ENCODE measurements at regions not wholly inside any gene's neighbourhood (a gene's known extent, or its start where the extent isn't known, plus 50 kb on each side); places are given as distances from the start of the nearest gene placed in this dataset.
"Not testable (repeated sequence)": the region's sequence is repeated elsewhere in the genome, so short reads cannot be mapped to it uniquely, and the experiment has no call there.

DNA sequence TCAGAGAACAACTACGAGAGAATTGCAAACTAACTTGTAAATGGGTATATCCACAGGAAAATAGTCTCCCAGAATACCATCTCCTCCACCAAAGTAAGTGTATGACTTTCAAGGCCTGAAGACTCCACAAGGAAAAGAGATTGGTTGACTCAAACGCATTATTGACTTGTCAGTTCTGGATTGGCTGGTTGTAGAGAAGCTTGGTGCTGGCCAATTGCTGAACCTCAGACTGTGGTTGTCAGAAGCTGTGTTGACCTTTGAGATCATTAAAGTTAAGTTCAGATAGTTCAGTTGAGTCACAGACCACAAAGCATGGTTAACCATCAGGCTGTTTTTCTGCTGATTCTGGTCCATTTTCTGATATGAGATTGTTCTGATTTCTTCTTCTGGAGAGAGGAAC lies 388.3 kb downstream of the BMP2 start:
- intact Hi-C loops (cut with micrococcal nuclease), result no loop called here

DNA sequence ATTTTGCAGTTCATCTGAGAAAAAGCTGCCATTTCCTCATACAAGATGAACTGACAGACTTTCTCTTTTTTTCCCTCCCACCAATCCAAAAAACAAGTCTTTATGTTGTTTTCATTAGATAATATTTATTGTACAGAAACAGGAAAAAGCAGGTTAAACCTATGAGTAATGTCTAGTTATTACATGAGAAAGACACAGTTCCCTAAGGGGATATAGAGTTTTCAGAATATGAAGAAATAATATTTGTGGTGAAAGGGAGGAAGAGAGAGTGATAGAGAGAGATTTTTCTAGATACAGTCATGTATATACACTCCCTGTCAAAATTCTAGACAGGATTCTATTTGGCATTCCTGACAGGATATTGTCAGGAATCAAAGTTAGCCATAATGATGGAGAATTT lies 392.4 kb downstream of the BMP2 start:
- Mint-ChIP-seq H3K4me3 (no peak overlapping the region), H3K4me1 (ENCODE audit: low read depth) (no peaks in the 10 kb centered on the region), H3K27me3 (ENCODE audit: low read depth) (no peaks in the 10 kb centered on the region), H3K36me3 (ENCODE audit: low read depth) (no peaks in the 10 kb centered on the region), H3K9me3 (peaks cover 1% of the 10 kb centered on the region), H3K27ac (no peak overlapping the region)
- CTCF ChIA-PET, result no interaction called here
- DNase-seq, result no peak
- intact Hi-C loops (cut with micrococcal nuclease), result no loop called here

More for the DNA sequence above, 388.3 kb downstream of the BMP2 start:
- Mint-ChIP-seq H3K4me1 (ENCODE audit: low read depth) (no peaks in the 10 kb centered on the region), H3K27me3 (ENCODE audit: low read depth) (no peaks in the 10 kb centered on the region), H3K27ac (no peak overlapping the region), H3K9me3 (no peaks in the 10 kb centered on the region), H3K4me3 (no peak overlapping the region), H3K36me3 (ENCODE audit: low read depth) (no peaks in the 10 kb centered on the region)
- DNase-seq, result no peak
- CTCF ChIA-PET, result no interaction called here

DNA sequence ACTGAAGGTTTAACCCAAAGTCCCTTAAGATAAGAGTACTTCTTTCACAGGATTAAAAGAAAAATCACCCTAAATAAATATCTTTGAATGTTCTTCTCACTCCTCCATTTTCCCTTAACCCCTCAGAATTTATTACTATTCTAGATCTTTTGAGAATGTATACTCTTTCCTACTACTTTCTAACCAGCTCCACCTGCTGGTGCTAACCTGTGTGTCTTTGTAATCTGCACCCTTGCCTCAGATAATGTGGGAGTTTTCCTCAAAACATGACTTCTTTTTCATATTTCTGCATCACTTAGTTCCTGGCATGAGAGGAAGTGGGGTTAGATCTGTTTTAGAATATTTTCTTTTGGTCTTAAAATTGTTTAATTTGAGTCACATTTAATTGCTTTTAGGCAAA lies 394.2 kb downstream of the BMP2 start:
- intact Hi-C loops (cut with micrococcal nuclease), result no loop called here

DNA sequence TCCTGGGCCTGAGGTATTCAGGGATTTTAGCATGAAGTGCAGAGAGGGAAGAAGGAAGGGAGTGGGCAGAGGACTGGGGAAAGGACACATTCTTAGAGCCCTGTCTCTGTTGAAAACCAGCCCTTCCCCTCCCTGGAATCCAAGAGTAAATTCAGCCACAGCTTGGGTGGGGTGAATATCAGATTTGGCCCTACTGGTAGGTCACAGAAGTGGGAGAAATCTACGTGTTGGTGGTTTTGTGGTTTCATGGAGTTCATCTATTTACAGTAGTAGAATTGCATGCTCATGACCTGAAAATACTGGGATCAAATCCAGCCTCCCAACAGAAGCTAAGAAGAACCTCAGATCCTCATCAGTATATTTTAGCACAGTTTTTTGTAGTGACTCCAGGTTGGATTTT lies 404.4 kb downstream of the BMP2 start:
- no peaks in the 10 kb centered on the region for H3K36me3 Mint-ChIP-seq (ENCODE audit: low read depth)
- H3K27ac Mint-ChIP-seq, result no peak overlapping the region
- intact Hi-C loops (cut with micrococcal nuclease), result no loop called here
- CTCF ChIA-PET, result no interaction called here
- no peak for DNase-seq
- H3K27me3 Mint-ChIP-seq (ENCODE audit: low read depth), result no peaks in the 10 kb centered on the region
- H3K9me3 Mint-ChIP-seq, result peaks cover 2% of the 10 kb centered on the region
- H3K4me3 Mint-ChIP-seq, result no peak overlapping the region
- H3K4me1 Mint-ChIP-seq (ENCODE audit: low read depth), result no peaks in the 10 kb centered on the region

More for the DNA sequence above, 394.2 kb downstream of the BMP2 start:
- H3K4me3 Mint-ChIP-seq, result no peak overlapping the region
- H3K9me3 Mint-ChIP-seq, result peaks cover 2% of the 10 kb centered on the region
- H3K27me3 Mint-ChIP-seq (ENCODE audit: low read depth), result no peaks in the 10 kb centered on the region
- CTCF ChIA-PET, result no interaction called here
- H3K4me1 Mint-ChIP-seq (ENCODE audit: low read depth), result no peaks in the 10 kb centered on the region
- no peaks in the 10 kb centered on the region for H3K36me3 Mint-ChIP-seq (ENCODE audit: low read depth)
- no peak for DNase-seq
- H3K27ac Mint-ChIP-seq, result no peak overlapping the region

DNA sequence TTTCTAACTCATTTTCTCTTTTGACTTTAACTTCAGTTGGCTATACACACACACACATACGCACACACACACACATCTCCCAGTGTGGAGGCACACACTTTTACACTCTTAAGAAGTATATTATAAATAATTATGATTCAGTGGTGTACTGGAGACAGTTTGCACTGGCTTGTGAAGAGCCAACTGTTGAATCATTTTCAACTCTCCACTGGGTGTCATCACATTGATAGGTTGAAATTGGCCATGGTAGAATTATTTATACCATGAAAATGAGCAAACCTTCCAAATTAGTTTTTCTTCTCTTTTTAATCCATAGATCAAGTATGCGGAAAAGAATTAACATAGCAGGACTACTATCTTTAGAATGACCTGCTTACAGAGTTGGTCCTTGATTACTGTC lies 407.1 kb downstream of the BMP2 start:
- Mint-ChIP-seq H3K27me3 (ENCODE audit: low read depth) (no peaks in the 10 kb centered on the region), H3K27ac (no peak overlapping the region), H3K9me3 (peaks cover 9% of the 10 kb centered on the region), H3K4me3 (no peak overlapping the region), H3K36me3 (ENCODE audit: low read depth) (no peaks in the 10 kb centered on the region), H3K4me1 (ENCODE audit: low read depth) (no peaks in the 10 kb centered on the region)
- CTCF ChIA-PET, result no interaction called here
- no peak for DNase-seq
- intact Hi-C loops (cut with micrococcal nuclease), result no loop called here

DNA sequence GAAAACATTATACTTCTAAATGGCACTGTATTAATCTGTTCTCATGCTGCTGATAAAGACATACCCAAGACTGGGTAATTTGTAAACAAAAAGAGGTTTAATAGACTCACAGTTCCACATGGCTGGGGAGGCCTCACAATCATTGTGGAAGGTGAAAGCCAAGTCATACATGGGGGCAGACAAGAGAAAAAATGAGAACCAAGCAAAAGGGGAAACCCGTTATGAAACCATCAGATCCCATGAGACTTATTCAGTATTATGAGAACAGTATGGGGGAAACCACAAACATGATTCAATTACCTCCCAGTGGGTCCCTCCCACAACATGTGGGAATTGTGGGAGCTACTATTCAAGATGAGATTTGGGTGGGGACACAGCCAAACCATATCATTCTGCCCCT lies 408.3 kb downstream of the BMP2 start:
- H3K36me3 Mint-ChIP-seq (ENCODE audit: low read depth); H3K4me1 Mint-ChIP-seq (ENCODE audit: low read depth); H3K4me3 Mint-ChIP-seq; H3K27ac Mint-ChIP-seq; DNase-seq; intact Hi-C loops (cut with micrococcal nuclease); CTCF ChIA-PET; H3K27me3 Mint-ChIP-seq (ENCODE audit: low read depth): not testable (repeated sequence)
- peaks cover 14% of the 10 kb centered on the region for H3K9me3 Mint-ChIP-seq

DNA sequence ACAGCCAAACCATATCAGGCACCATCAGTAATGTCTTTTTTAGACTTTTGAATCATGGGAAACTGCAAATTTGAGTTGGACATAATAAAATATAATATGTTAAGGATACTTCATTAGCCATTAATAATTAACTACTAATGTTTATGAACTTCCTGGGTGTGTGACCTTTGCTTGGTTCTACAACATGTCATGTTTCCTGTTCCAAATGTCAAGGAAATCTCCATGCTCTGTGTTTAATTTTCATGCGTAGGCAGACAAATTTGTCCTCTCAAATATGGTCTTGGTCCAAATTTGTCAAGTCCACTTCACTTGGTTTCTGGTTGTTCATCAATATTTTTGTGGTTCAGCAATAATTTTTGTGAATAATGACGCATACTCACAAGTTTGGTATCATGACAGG lies 410.5 kb downstream of the BMP2 start:
- Mint-ChIP-seq H3K27ac (no peak overlapping the region), H3K4me1 (ENCODE audit: low read depth) (no peaks in the 10 kb centered on the region), H3K9me3 (peaks cover 17% of the 10 kb centered on the region), H3K27me3 (ENCODE audit: low read depth) (no peaks in the 10 kb centered on the region), H3K4me3 (no peak overlapping the region), H3K36me3 (ENCODE audit: low read depth) (no peaks in the 10 kb centered on the region)
- intact Hi-C loops (cut with micrococcal nuclease), result no loop called here
- DNase-seq, result no peak
- CTCF ChIA-PET, result no interaction called here

DNA sequence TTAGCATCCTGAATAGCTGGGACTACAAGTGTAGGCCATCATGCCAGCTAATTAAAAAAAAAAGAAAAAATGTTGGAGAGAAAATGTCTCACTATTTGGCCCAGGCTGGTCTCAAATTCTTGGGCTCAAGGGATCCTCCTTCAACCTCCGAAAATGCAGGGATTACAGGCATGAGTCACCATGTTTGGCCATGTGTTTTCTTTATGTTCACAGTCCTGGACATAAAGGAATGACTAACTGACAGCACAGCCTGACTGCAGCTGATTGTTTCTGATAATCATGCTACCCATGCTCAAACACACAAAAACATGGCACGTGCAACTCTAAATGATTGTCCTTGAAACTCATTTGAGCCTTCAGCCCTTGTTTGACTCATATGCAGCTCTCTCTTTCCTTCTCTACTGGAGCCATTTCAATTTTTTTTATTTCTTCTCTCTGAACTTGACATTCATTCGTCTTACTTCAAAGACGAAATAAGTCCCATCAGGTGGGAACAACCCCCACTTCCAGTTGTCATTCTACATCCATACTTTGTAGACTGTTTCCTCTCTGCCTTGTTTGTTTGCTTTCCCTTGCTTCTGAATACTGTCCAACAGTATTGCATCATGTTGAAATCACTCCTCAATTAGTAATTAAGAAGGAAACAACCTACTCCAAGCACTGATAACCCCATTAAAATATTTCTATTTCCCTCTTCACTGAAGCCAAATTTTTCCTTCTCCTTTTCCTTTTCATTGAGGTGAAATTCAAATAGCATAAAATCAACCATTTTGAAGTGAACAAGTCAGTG lies 413.0 kb downstream of the BMP2 start:
- intact Hi-C loops (cut with micrococcal nuclease), result no loop called here
- Mint-ChIP-seq H3K4me3 (no peak overlapping the region), H3K9me3 (peaks cover 23% of the 10 kb centered on the region), H3K27me3 (ENCODE audit: low read depth) (no peaks in the 10 kb centered on the region), H3K4me1 (ENCODE audit: low read depth) (no peaks in the 10 kb centered on the region), H3K27ac (no peak overlapping the region), H3K36me3 (ENCODE audit: low read depth) (no peaks in the 10 kb centered on the region)
- CTCF ChIA-PET, result no interaction called here
- DNase-seq, result no peak

DNA sequence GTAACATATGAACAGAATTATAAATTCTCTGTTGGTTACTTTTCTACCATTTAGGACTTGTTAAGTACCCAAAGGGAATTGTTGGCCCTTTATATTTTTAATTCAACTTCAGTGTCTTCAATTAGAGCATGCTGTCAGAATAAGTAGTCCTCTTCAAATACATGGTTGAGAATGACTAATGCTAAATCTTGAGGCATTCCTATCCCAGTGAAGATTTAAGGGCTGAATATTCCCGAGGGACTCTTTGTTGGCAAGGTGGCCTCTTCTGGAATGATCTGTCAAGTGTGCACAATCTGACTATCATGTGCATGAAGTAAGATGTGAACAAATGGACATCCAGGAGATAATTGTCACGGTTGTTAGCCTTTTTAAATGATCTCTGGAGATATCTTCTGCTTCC lies 421.7 kb downstream of the BMP2 start:
- H3K36me3 Mint-ChIP-seq (ENCODE audit: low read depth), result no peaks in the 10 kb centered on the region
- CTCF ChIA-PET, result no interaction called here
- no peaks in the 10 kb centered on the region for H3K4me1 Mint-ChIP-seq (ENCODE audit: low read depth)
- intact Hi-C loops (cut with micrococcal nuclease), result no loop called here
- peaks cover 4% of the 10 kb centered on the region for H3K9me3 Mint-ChIP-seq
- DNase-seq, result no peak
- no peak overlapping the region for H3K27ac Mint-ChIP-seq
- H3K27me3 Mint-ChIP-seq (ENCODE audit: low read depth), result no peaks in the 10 kb centered on the region
- H3K4me3 Mint-ChIP-seq, result no peak overlapping the region

DNA sequence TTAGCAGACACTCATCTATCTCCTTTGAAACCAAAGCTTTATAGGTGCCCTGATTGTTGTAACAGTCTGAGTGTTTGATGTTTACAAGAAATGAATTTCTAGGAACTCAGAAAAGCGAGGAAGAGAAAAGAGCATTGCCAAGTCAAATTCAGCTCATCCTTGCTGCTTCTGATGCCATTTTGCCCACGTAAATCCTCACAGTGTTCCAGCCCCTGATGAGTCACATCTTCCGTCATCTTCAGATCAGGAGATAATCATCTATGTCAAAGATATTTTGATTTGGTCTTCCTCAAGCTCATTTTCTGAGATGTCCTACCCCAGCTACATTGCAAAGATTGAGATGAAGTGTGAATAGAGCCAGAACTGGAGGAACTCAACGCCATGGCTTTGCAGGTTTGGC lies 426.2 kb downstream of the BMP2 start:
- Mint-ChIP-seq H3K4me3 (no peak overlapping the region), H3K9me3 (peaks cover 2% of the 10 kb centered on the region), H3K27me3 (ENCODE audit: low read depth) (no peaks in the 10 kb centered on the region), H3K36me3 (ENCODE audit: low read depth) (no peaks in the 10 kb centered on the region), H3K4me1 (ENCODE audit: low read depth) (no peaks in the 10 kb centered on the region), H3K27ac (no peak overlapping the region)
- CTCF ChIA-PET, result no interaction called here
- intact Hi-C loops (cut with micrococcal nuclease), result no loop called here
- DNase-seq, result no peak

DNA sequence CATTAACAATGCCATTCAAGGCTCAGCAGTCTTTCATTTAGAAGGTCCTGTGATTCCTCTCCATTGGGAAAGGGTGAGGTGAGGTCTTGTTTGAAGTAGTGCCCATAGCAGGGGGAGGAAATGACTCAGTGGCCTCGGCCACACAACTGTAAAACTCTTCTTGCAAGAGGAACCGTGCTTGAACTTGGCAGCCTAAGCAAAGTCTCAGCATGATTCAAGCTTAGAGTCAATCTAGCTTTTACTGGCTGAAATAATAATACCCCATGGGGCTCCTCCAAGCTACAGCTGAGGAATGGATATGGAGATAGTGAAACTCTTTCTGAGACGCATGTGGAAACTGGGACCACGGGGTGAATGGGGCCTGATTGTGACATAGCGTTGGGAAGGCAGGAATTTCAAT lies 428.2 kb downstream of the BMP2 start:
- Mint-ChIP-seq H3K4me1 (ENCODE audit: low read depth) (no peaks in the 10 kb centered on the region), H3K27me3 (ENCODE audit: low read depth) (no peaks in the 10 kb centered on the region), H3K9me3 (peaks cover 2% of the 10 kb centered on the region), H3K4me3 (no peak overlapping the region), H3K27ac (no peak overlapping the region), H3K36me3 (ENCODE audit: low read depth) (no peaks in the 10 kb centered on the region)
- CTCF ChIA-PET, result no interaction called here
- DNase-seq, result no peak
- intact Hi-C loops (cut with micrococcal nuclease), result no loop called here

DNA sequence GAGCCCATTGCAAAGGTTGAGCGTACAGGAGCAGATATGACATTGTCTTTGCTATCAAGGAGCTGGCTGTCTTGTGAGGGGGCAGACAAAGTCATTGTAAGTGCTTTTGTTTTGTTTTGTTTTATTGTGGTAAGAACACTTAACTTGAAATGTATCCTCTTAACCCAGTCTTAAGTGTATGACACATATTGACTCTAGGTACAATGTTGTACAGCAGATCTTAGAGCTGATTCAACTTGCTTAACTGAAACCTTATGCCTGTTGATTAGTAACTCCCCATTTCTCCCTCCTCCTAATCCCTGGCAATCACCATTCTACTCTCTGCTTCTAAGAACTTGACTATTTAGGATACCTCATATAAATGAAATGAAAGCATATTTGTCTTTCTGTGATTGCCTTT lies 429.0 kb downstream of the BMP2 start:
- CTCF ChIA-PET, result interaction anchor here (0.7 kb wide), 1 partner anchor 156 kb away, joined by 3 read pairs; no protein-coding TSS in a partner anchor
- DNase-seq, result no peak
- intact Hi-C loops (cut with micrococcal nuclease), result no loop called here
- Mint-ChIP-seq H3K4me1 (ENCODE audit: low read depth) (no peaks in the 10 kb centered on the region), H3K4me3 (no peak overlapping the region), H3K9me3 (peaks cover 2% of the 10 kb centered on the region), H3K27me3 (ENCODE audit: low read depth) (no peaks in the 10 kb centered on the region), H3K27ac (no peak overlapping the region), H3K36me3 (ENCODE audit: low read depth) (no peaks in the 10 kb centered on the region)

DNA sequence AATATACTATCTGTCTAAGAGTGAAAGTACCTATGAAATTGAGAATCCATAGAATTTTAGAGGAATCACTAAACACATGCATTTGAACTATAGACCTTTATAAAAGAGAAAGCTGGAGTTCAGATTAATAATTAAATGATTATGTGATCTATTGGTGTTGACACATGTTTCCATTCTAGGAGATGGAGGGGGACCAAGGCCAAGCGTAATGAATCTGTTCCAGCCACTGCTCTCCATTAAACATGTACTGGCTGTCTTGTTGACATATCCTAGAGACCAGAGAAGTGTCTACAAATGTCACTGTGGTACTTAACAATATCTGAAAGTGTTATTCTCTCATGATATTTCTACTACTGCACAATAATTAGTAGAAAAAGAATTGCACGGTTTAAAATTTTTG lies 432.4 kb downstream of the BMP2 start:
- Mint-ChIP-seq H3K4me3 (no peak overlapping the region), H3K36me3 (ENCODE audit: low read depth) (no peaks in the 10 kb centered on the region), H3K4me1 (ENCODE audit: low read depth) (no peaks in the 10 kb centered on the region), H3K9me3 (peaks cover 2% of the 10 kb centered on the region), H3K27me3 (ENCODE audit: low read depth) (no peaks in the 10 kb centered on the region), H3K27ac (no peak overlapping the region)
- DNase-seq, result no peak
- intact Hi-C loops (cut with micrococcal nuclease), result no loop called here
- CTCF ChIA-PET, result no interaction called here
